Upper lobe of left lung (tissue), 4 donors: ENCODE measurements at regions not wholly inside any gene's neighbourhood (a gene's known extent, or its start where the extent isn't known, plus 50 kb on each side); places are given as distances from the start of the nearest gene placed in this dataset.

Experiments used
- CTCF ChIP-seq, 6 experiments: fragments of 450-650 bp in 4 of 6; fragments of 200-600 bp in 2 of 6; sonication (generic) in 2 of 6; IDR thresholded peaks; one replicate each; pipeline ENCODE4 v1.5.1; 2016 to 2019; ENCODE audit warnings: antibody characterized with exemption in 6 of 6
- EP300 ChIP-seq, 4 donors: sonication (generic); formaldehyde crosslinking; IDR thresholded peaks; one replicate each; pipeline ENCODE4 v1.5.1; 2017; ENCODE audit warnings: antibody characterized with exemption in 4 of 4, control low read depth in 2 of 4
- POLR2A ChIP-seq, 4 donors: fragments of 450-650 bp; IDR thresholded peaks; one replicate each; pipeline ENCODE4 v1.5.1; 2016 to 2017; ENCODE audit warnings: antibody characterized with exemption in 4 of 4, mild to moderate bottlenecking in 2 of 4
- POLR2AphosphoS5 ChIP-seq, 2 donors: sonication (generic); formaldehyde crosslinking; IDR thresholded peaks; one replicate each; pipeline ENCODE4 v1.5.1; 2017; ENCODE audit warnings: antibody characterized with exemption in 2 of 2

GRCh38 chr15:69609776-69610175 lies 157.2 kb downstream of the RPLP1 start:
- TF ChIP-seq CTCF (IDR thresholded peaks at IDR 0.05) (no peak), POLR2AphosphoS5 (IDR thresholded peaks at IDR 0.05) (no peak), POLR2A (IDR thresholded peaks at IDR 0.05) (no peak), EP300 (IDR thresholded peaks at IDR 0.05) (no peak)
